Smooth muscle cell (in vitro differentiated cells): ENCODE measurements at regions not wholly inside any gene's neighbourhood (a gene's known extent, or its start where the extent isn't known, plus 50 kb on each side); places are given as distances from the start of the nearest gene placed in this dataset.

Experiments
- DNase-seq: peaks from one replicate; lab custom pipeline; 2025; ENCODE audit not compliant: unreplicated experiment; lab: John Stamatoyannopoulos, UW
- H2AFZ ChIP-seq: fragments of 200-600 bp; sonication (generic); 2 replicates; pipeline ENCODE4 v1.6.0; 2016; ENCODE audit warnings: antibody characterized with exemption, low read depth, mild to moderate bottlenecking
- H3F3A ChIP-seq: fragments of 200-600 bp; sonication (generic); 2 replicates; pipeline ENCODE4 v1.6.0; 2017; ENCODE audit warnings: antibody characterized with exemption, low read depth
- H3K27ac ChIP-seq: fragments of 200-600 bp; sonication (generic); 2 replicates; pipeline ENCODE4 v1.5.1; 2016; ENCODE audit warnings: low read depth, mild to moderate bottlenecking
- H3K27me3 ChIP-seq: fragments of 200-600 bp; sonication (generic); 2 replicates; pipeline ENCODE4 v1.6.1; 2016; ENCODE audit warnings: low read depth, mild to moderate bottlenecking
- H3K36me3 ChIP-seq: fragments of 200-600 bp; sonication (generic); 2 replicates; pipeline ENCODE4 v1.5.1; 2016; ENCODE audit warnings: low read depth
- H3K4me1 ChIP-seq: fragments of 200-600 bp; sonication (generic); 2 replicates; pipeline ENCODE4 v1.5.1; 2016; ENCODE audit warnings: low read depth
- H3K4me2 ChIP-seq: fragments of 200-600 bp; sonication (generic); 2 replicates; pipeline ENCODE4 v1.6.0; 2016; ENCODE audit warnings: mild to moderate bottlenecking
- H3K4me3 ChIP-seq: fragments of 200-600 bp; sonication (generic); 2 replicates; pipeline ENCODE4 v1.5.1; 2016; ENCODE audit warnings: mild to moderate bottlenecking
- H3K79me2 ChIP-seq: fragments of 200-600 bp; sonication (generic); 2 replicates; pipeline ENCODE4 v1.6.0; 2016; ENCODE audit warnings: low read depth, mild to moderate bottlenecking
- H3K9ac ChIP-seq: fragments of 200-600 bp; sonication (generic); 2 replicates; pipeline ENCODE4 v1.6.0; 2016; ENCODE audit warnings: low read depth
- H3K9me3 ChIP-seq: fragments of 200-600 bp; sonication (generic); replicated peaks from 2 replicates; pipeline ENCODE4 v1.5.1; 2016; ENCODE audit warnings: low read depth
- H4K20me1 ChIP-seq: fragments of 200-600 bp; sonication (generic); 2 replicates; pipeline ENCODE4 v1.6.0; 2016; ENCODE audit warnings: low read depth
- CTCF ChIP-seq: fragments of 200-600 bp; sonication (generic); IDR thresholded peaks from 2 replicates; pipeline ENCODE4 v1.5.1; 2017; ENCODE audit warnings: borderline replicate concordance, mild to moderate bottlenecking, antibody characterized with exemption; ENCODE audit not compliant: insufficient read depth, poor library complexity, severe bottlenecking
- WGBS: methylation state at CpG from one replicate; pipeline ENCODE4 v1.1.7; 2016; ENCODE audit warnings: low lambda C conversion rate; 5-methylcytosine and 5-hydroxymethylcytosine counted together

- H3K4me1 ChIP-seq = peaks cover 2% of the 10 kb centered on the region
- no peak overlapping the region for H3K4me2 ChIP-seq
- H3K27me3 ChIP-seq = no peaks in the 10 kb centered on the region
- DNase-seq = no peak
- H2AFZ ChIP-seq = no peak overlapping the region
- H4K20me1 ChIP-seq = no peaks in the 10 kb centered on the region
- no peaks in the 10 kb centered on the region for H3F3A ChIP-seq
- TF ChIP-seq CTCF = no peak
- no peaks in the 10 kb centered on the region for H3K79me2 ChIP-seq
- H3K27ac ChIP-seq = no peak overlapping the region
- no peaks in the 10 kb centered on the region for H3K36me3 ChIP-seq
- no peak overlapping the region for H3K4me3 ChIP-seq
- 69% methylated on average over 1 of the region's 1 CpG for WGBS
- no peaks in the 10 kb centered on the region for H3K9me3 ChIP-seq
- no peak overlapping the region for H3K9ac ChIP-seq
These were observed 244.7 kb downstream of the NPR3 start for GRCh38 chr5:32955814-32956213.

GRCh38 chr5:32960340-32961058, 249.4 kb downstream of the NPR3 start:
- no peak overlapping the region for H3K4me2 ChIP-seq
- DNase-seq = no peak

GRCh38 chr5:32961059-32961415, 249.9 kb downstream of the NPR3 start:
- Histone ChIP-seq H3K4me2 (no peak overlapping the region), H3K36me3 (no peaks in the 10 kb centered on the region), H3K9me3 (no peaks in the 10 kb centered on the region), H3F3A (no peaks in the 10 kb centered on the region), H3K4me3 (no peak overlapping the region), H3K79me2 (no peaks in the 10 kb centered on the region), H2AFZ (no peak overlapping the region), H3K4me1 (no peaks in the 10 kb centered on the region), H3K27me3 (no peaks in the 10 kb centered on the region), H4K20me1 (no peaks in the 10 kb centered on the region), H3K9ac (no peak overlapping the region), H3K27ac (no peak overlapping the region)
- no peak for DNase-seq
- WGBS = 68% methylated on average over 1 of the region's 1 CpG
- TF ChIP-seq CTCF = no peak

More at GRCh38 chr5:32960340-32961058, 249.4 kb downstream of the NPR3 start:
- Histone ChIP-seq H3K9ac (no peak overlapping the region), H3F3A (no peaks in the 10 kb centered on the region), H2AFZ (no peak overlapping the region), H3K79me2 (no peaks in the 10 kb centered on the region), H3K36me3 (no peaks in the 10 kb centered on the region), H3K4me3 (no peak overlapping the region), H3K4me1 (no peaks in the 10 kb centered on the region), H4K20me1 (no peaks in the 10 kb centered on the region), H3K27me3 (no peaks in the 10 kb centered on the region), H3K9me3 (no peaks in the 10 kb centered on the region), H3K27ac (no peak overlapping the region)
- TF ChIP-seq CTCF = no peak
- WGBS = 80% methylated on average over 2 of the region's 2 CpGs

DNA sequence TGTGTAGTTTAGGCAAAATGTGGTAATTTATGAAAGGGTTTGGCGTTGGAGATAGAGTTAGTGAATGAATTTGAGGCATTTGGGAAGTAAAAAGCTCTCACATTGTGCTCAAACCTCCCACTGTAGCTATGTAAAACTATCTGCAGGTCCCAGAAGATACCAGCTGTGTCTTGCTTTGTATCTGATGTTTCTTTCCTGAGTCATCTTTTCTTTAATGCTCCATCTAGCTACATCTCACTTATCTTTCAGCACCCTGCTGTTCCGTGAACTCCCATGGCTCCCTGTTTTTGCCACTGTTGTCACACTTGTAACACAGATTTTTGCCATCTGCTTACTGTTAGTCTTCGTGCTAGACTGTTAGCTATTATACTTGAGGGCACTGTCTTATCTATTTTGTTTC, 253.1 kb downstream of the NPR3 start:
- Histone ChIP-seq H3F3A (no peaks in the 10 kb centered on the region), H3K36me3 (no peaks in the 10 kb centered on the region), H4K20me1 (no peaks in the 10 kb centered on the region), H3K79me2 (no peaks in the 10 kb centered on the region), H3K4me3 (no peak overlapping the region), H3K9ac (no peak overlapping the region), H3K4me1 (no peaks in the 10 kb centered on the region), H2AFZ (no peak overlapping the region), H3K4me2 (no peak overlapping the region), H3K27ac (no peak overlapping the region), H3K27me3 (no peaks in the 10 kb centered on the region), H3K9me3 (no peaks in the 10 kb centered on the region)
- 31% methylated on average over 3 of the region's 3 CpGs for WGBS
- DNase-seq = no peak
- TF ChIP-seq CTCF = no peak
